Activated naive CD4-positive, alpha-beta T cell treated with anti-CD3 and anti-CD28 coated beads, Interleukin-2, amount 50 U/mL, for 24 hours (primary cell): ENCODE measurements at regions not wholly inside any gene's neighbourhood (a gene's known extent, or its start where the extent isn't known, plus 50 kb on each side); places are given as distances from the start of the nearest gene placed in this dataset.

Experiments
- H3K27ac Mint-ChIP-seq: one replicate; pipeline ENCODE4 v1.8.0; 2021; ENCODE audit warnings: mild to moderate bottlenecking, mixed read lengths
- H3K27me3 Mint-ChIP-seq: one replicate; pipeline ENCODE4 v1.8.0; 2021; ENCODE audit warnings: mixed read lengths
- H3K36me3 Mint-ChIP-seq: one replicate; pipeline ENCODE4 v1.8.0; 2021; ENCODE audit warnings: mixed read lengths
- H3K4me1 Mint-ChIP-seq: one replicate; pipeline ENCODE4 v1.8.0; 2021; ENCODE audit warnings: mixed read lengths
- H3K4me3 Mint-ChIP-seq: one replicate; pipeline ENCODE4 v1.8.0; 2021; ENCODE audit warnings: mild to moderate bottlenecking, mixed read lengths
- H3K9me3 Mint-ChIP-seq: one replicate; pipeline ENCODE4 v1.8.0; 2021; ENCODE audit warnings: mixed read lengths

GRCh38 chr22:48748860-48749554, 1078.7 kb downstream of the BRD1 start:
- H3K4me1 Mint-ChIP-seq: no peaks in the 10 kb centered on the region
- no peak overlapping the region for H3K27ac Mint-ChIP-seq
- H3K36me3 Mint-ChIP-seq: no peaks in the 10 kb centered on the region
- H3K27me3 Mint-ChIP-seq: no peaks in the 10 kb centered on the region
- H3K9me3 Mint-ChIP-seq: no peaks in the 10 kb centered on the region
- H3K4me3 Mint-ChIP-seq: no peak overlapping the region

- Mint-ChIP-seq H3K4me3 (no peak overlapping the region), H3K9me3 (no peaks in the 10 kb centered on the region), H3K27me3 (no peaks in the 10 kb centered on the region), H3K36me3 (no peaks in the 10 kb centered on the region), H3K4me1 (no peaks in the 10 kb centered on the region), H3K27ac (no peak overlapping the region)
Observed at GRCh38 chr22:48748113-48748859, 1079.4 kb downstream of the BRD1 start.

DNA sequence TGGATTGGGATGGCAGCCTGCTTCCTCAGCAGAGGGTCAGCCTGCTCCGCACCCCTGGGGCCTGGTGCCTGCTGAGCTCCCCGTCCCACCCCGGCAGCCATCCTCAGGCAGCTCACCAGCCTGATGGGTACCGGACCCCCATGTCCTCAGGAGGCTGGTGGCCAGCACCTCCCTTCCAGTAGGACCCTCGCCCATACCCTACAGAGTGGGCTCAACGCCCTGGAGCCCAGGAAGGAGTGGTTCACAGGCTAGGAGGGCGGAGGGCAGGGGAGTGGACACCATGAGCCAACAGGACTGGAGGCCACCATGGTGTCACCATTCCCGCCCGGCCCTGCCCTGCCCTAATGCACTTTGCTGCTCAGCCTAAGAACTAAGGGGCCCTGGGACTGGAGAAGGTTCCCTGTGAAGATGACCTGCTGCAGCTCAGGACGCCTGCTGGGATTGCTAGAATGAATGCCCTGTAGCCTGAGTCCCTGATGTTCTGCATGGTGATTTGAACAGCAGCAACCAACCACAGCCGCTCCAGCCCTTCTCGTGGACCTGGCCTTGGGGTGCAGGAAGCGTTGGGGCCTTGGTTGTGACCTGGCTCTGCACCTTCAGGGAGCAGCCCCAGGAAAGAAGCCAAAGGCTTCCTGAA, 1080.8 kb downstream of the BRD1 start:
- no peaks in the 10 kb centered on the region for H3K27me3 Mint-ChIP-seq
- H3K36me3 Mint-ChIP-seq: no peaks in the 10 kb centered on the region
- H3K27ac Mint-ChIP-seq: no peak overlapping the region
- H3K4me1 Mint-ChIP-seq: no peaks in the 10 kb centered on the region
- no peak overlapping the region for H3K4me3 Mint-ChIP-seq
- no peaks in the 10 kb centered on the region for H3K9me3 Mint-ChIP-seq

GRCh38 chr22:48745842-48746788, 1081.6 kb downstream of the BRD1 start:
- no peak overlapping the region for H3K27ac Mint-ChIP-seq
- no peaks in the 10 kb centered on the region for H3K27me3 Mint-ChIP-seq

GRCh38 chr22:48744967-48745841, 1082.5 kb downstream of the BRD1 start:
- H3K36me3 Mint-ChIP-seq: no peaks in the 10 kb centered on the region
- H3K4me3 Mint-ChIP-seq: no peak overlapping the region
- H3K27me3 Mint-ChIP-seq: no peaks in the 10 kb centered on the region
- H3K4me1 Mint-ChIP-seq: no peaks in the 10 kb centered on the region
- no peaks in the 10 kb centered on the region for H3K9me3 Mint-ChIP-seq
- no peak overlapping the region for H3K27ac Mint-ChIP-seq

More at GRCh38 chr22:48745842-48746788, 1081.6 kb downstream of the BRD1 start:
- H3K4me1 Mint-ChIP-seq: no peaks in the 10 kb centered on the region
- no peaks in the 10 kb centered on the region for H3K36me3 Mint-ChIP-seq
- no peaks in the 10 kb centered on the region for H3K9me3 Mint-ChIP-seq
- no peak overlapping the region for H3K4me3 Mint-ChIP-seq

- Mint-ChIP-seq H3K9me3 (no peaks in the 10 kb centered on the region), H3K4me1 (no peaks in the 10 kb centered on the region), H3K27me3 (no peaks in the 10 kb centered on the region), H3K27ac (no peak overlapping the region), H3K4me3 (no peak overlapping the region), H3K36me3 (no peaks in the 10 kb centered on the region)
Observed at GRCh38 chr22:48744283-48744641, 1083.4 kb downstream of the BRD1 start.

DNA sequence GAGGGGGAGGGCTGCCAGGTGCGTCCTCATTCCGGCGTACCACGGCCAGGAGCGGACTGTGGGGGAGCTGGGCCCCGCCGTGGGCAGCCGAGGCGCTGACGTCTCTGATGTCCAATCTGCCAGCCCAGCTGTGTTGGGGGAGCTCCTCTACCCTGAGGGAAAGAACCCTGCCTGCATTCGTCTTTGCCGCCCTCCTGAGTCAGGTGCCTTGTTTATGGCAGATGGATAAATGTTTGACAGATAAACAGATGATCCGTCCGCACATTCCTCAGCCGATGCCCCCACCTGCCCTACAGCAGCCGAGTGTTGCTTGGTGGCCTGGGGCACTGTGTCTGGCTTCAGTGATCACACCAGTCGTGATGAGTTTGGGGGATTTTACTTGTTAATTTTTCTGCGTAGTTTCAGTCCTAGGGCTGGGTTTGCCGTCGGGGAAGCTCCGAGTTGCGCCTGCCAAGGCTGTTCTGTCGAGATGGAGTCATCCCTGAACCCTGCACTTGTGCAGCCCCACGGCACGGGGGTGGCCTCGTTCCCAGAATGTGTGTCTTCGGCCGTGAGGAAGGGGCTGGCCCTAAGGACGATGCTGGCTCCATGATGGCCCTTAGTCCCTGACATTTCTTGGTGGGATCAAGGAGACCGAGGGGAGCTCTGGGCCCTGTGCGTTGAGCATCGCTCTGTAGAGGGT, 1083.9 kb downstream of the BRD1 start:
- Mint-ChIP-seq H3K4me1 (no peaks in the 10 kb centered on the region), H3K36me3 (no peaks in the 10 kb centered on the region), H3K4me3 (no peak overlapping the region), H3K27ac (no peak overlapping the region), H3K27me3 (no peaks in the 10 kb centered on the region), H3K9me3 (no peaks in the 10 kb centered on the region)

DNA sequence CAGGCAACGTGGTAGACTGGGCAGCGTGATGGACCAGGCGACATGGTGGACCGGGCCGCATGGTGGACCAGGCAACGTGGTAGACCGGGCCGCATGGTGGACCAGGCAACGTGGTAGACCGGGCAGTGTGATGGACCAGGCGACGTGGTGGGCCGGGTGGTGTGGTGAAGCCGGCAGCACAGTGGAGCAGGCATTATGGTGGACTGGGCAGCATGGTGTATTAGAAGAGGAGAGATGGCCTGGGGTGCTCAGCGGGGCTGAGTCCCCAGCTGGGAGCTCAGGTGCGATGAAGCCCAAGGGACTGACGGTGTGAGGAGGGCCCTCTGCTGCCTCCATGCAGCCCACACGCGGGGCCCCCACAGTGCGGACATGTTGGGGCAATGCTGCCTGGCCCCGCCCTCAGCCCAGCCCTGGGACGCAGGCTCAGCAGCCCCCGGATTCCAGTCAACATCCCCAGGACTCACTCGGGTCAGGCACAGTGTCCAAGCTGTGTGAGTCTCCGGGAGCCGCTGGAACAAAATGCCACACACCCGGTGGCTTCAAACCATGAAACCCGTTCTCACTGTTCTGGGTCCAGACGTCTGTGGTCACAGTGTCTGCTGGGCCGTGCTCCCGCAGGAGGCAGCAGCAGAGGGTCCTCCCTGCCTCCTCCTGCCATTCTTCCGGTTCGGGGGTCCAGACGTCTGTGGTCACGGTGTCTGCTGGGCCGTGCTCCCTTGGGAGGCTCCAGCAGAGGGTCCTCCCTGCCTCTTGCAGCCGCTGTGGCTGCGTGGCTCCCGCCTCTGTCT, 1084.9 kb downstream of the BRD1 start:
- no peaks in the 10 kb centered on the region for H3K4me1 Mint-ChIP-seq
- no peak overlapping the region for H3K27ac Mint-ChIP-seq
- H3K4me3 Mint-ChIP-seq: no peak overlapping the region
- H3K27me3 Mint-ChIP-seq: no peaks in the 10 kb centered on the region
- H3K36me3 Mint-ChIP-seq: no peaks in the 10 kb centered on the region
- no peaks in the 10 kb centered on the region for H3K9me3 Mint-ChIP-seq

DNA sequence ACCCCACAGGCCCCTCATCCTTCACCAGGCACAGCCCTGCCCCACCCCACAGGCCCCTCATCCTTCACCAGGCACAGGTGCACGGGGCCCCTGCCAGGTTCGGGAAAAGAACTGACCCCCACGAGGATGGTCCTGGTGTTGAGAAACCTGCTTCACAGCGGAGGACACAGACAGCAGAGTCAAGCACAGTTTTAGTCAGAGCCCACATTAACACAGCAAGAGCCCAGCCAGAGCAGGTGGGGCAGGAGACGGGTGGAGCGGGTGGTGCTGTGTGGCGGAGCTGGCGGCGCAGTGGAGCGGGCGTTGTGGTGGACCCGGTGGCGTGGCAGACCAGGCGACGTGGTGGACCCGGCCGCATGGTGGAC, 1085.5 kb downstream of the BRD1 start:
- Mint-ChIP-seq H3K27me3 (no peaks in the 10 kb centered on the region), H3K4me1 (no peaks in the 10 kb centered on the region), H3K4me3 (no peak overlapping the region), H3K27ac (no peak overlapping the region), H3K36me3 (no peaks in the 10 kb centered on the region), H3K9me3 (no peaks in the 10 kb centered on the region)

DNA sequence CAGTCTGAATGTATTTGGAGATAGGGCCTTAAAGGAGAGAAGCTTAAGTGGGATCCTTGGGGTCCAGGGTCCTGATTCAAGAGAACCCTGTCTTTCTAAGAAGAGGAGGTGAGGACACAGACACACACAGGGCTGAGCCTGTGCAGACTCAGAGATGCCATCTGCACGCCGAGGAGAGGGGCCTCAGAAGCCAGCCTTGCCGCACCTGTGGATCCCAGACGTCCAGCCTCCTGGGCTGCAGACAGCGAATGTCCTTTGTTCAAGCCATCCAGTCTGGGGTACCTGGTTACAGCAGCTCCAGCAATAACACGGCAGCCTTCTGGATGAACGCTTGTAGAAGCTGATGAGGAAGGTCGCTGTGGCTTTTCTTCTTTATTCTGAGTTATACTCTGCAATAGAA, 1086.1 kb downstream of the BRD1 start:
- Mint-ChIP-seq H3K27ac (no peak overlapping the region), H3K27me3 (no peaks in the 10 kb centered on the region), H3K36me3 (no peaks in the 10 kb centered on the region), H3K9me3 (no peaks in the 10 kb centered on the region), H3K4me3 (no peak overlapping the region), H3K4me1 (no peaks in the 10 kb centered on the region)

GRCh38 chr22:48740731-48741405, 1086.8 kb downstream of the BRD1 start:
- Mint-ChIP-seq H3K27me3 (no peaks in the 10 kb centered on the region), H3K4me1 (no peaks in the 10 kb centered on the region), H3K27ac (no peak overlapping the region), H3K9me3 (no peaks in the 10 kb centered on the region), H3K36me3 (no peaks in the 10 kb centered on the region), H3K4me3 (no peak overlapping the region)

- no peaks in the 10 kb centered on the region for H3K27me3 Mint-ChIP-seq
- H3K4me1 Mint-ChIP-seq: no peaks in the 10 kb centered on the region
- no peaks in the 10 kb centered on the region for H3K9me3 Mint-ChIP-seq
- H3K27ac Mint-ChIP-seq: no peak overlapping the region
- H3K4me3 Mint-ChIP-seq: no peak overlapping the region
- H3K36me3 Mint-ChIP-seq: no peaks in the 10 kb centered on the region
Observed at GRCh38 chr22:48740086-48740730, 1087.5 kb downstream of the BRD1 start.
